GM12878 (cell line): ENCODE measurements at regions not wholly inside any gene's neighbourhood (a gene's known extent, or its start where the extent isn't known, plus 50 kb on each side); places are given as distances from the start of the nearest gene placed in this dataset.
A peak's percentile ranks its signal among the peaks of the same experiment; 100 is the strongest.

ENCODE experiments used
- CBX3 ChIP-seq: fragments of 200-600 bp; sonication (generic); IDR thresholded peaks from 2 replicates; pipeline ENCODE4 v1.6.1; 2016; ENCODE audit warnings: low read depth, borderline replicate concordance
- CREM ChIP-seq: IDR thresholded peaks from 2 replicates; pipeline ENCODE4 v1.6.1; 2014; ENCODE audit warnings: antibody characterized with exemption, low read depth
- DPF2 ChIP-seq: fragments of 450-650 bp; IDR thresholded peaks from 2 replicates; pipeline ENCODE4 v1.6.1; 2017; ENCODE audit warnings: mild to moderate bottlenecking
- FOXM1 ChIP-seq: IDR thresholded peaks from 2 replicates; pipeline ENCODE4 v1.6.1; 2012; ENCODE audit warnings: low read depth, mild to moderate bottlenecking, inconsistent platforms, low read length, moderate library complexity
- GATAD2B ChIP-seq: fragments of 450-650 bp; conservative IDR thresholded peaks from 2 replicates; pipeline ENCODE4 v1.6.1; 2017; ENCODE audit warnings: low read depth, mild to moderate bottlenecking, moderate library complexity
- HDAC2 ChIP-seq: fragments of 200-600 bp; sonication (generic); IDR thresholded peaks from 2 replicates; pipeline ENCODE4 v1.6.1; 2017
- HDGF ChIP-seq: fragments of 450-650 bp; IDR thresholded peaks from 2 replicates; pipeline ENCODE4 v1.6.1; 2016; ENCODE audit warnings: antibody characterized with exemption
- IKZF1 ChIP-seq: fragments of 450-650 bp; conservative IDR thresholded peaks from 2 replicates; pipeline ENCODE4 v1.6.1; 2017; ENCODE audit warnings: antibody characterized with exemption, mild to moderate bottlenecking
- IKZF2 ChIP-seq, 2 experiments: fragments of 450-650 bp; IDR thresholded peaks; 2 replicates each; pipeline ENCODE4 v1.6.1; 2017; ENCODE audit warnings: mild to moderate bottlenecking in 2 of 2, moderate library complexity in 2 of 2
- KDM1A ChIP-seq: fragments of 200-600 bp; sonication (generic); IDR thresholded peaks from 2 replicates; pipeline ENCODE4 v1.6.1; 2016; ENCODE audit warnings: borderline replicate concordance
- KLF5 ChIP-seq: fragments of 450-650 bp; IDR thresholded peaks from 2 replicates; pipeline ENCODE4 v1.6.1; 2014; ENCODE audit warnings: mild to moderate bottlenecking; ENCODE audit not compliant: partially characterized antibody
- MTA2 ChIP-seq: fragments of 450-650 bp; IDR thresholded peaks from 2 replicates; pipeline ENCODE4 v1.6.1; 2016; ENCODE audit warnings: low read depth, mild to moderate bottlenecking, moderate library complexity
- MTA3 ChIP-seq: IDR thresholded peaks from 2 replicates; pipeline ENCODE4 v1.6.1; 2012; ENCODE audit warnings: low read length, inconsistent platforms, borderline replicate concordance
- NR2F1 ChIP-seq: fragments of 450-650 bp; conservative IDR thresholded peaks from 2 replicates; pipeline ENCODE4 v1.6.1; 2017; ENCODE audit warnings: mild to moderate bottlenecking
- PML ChIP-seq: IDR thresholded peaks from 2 replicates; pipeline ENCODE4 v1.6.1; 2012; ENCODE audit warnings: low read length, inconsistent platforms
- POLR2AphosphoS2 ChIP-seq: IDR thresholded peaks from 2 replicates; pipeline ENCODE4 v1.6.1; 2011; ENCODE audit warnings: low read depth, mild to moderate bottlenecking, low read length, improper control_type of control experiment, moderate library complexity
- RB1 ChIP-seq: fragments of 450-650 bp; formaldehyde crosslinking; IDR thresholded peaks from 2 replicates; pipeline ENCODE4 v1.6.1; 2017; ENCODE audit warnings: mild to moderate bottlenecking, borderline replicate concordance
- RFX5 ChIP-seq: IDR thresholded peaks from 2 replicates; pipeline ENCODE4 v1.6.1; 2011; ENCODE audit warnings: low read depth, low read length, improper control_type of control experiment
- SMAD5 ChIP-seq: IDR thresholded peaks from 2 replicates; pipeline ENCODE4 v1.6.1; 2016; ENCODE audit warnings: antibody characterized with exemption, low read depth
- SMARCA5 ChIP-seq: fragments of 450-650 bp; IDR thresholded peaks from 2 replicates; pipeline ENCODE4 v1.6.1; 2017; ENCODE audit warnings: mild to moderate bottlenecking
- SUZ12 ChIP-seq: fragments of 200-600 bp; sonication (generic); IDR thresholded peaks from one replicate; pipeline ENCODE4 v1.6.1; 2018; ENCODE audit warnings: antibody characterized with exemption, mild to moderate bottlenecking; ENCODE audit not compliant: unreplicated experiment
- TCF7 ChIP-seq: IDR thresholded peaks from 2 replicates; pipeline ENCODE4 v1.6.1; 2014; ENCODE audit warnings: antibody characterized with exemption, borderline replicate concordance
- ZNF217 ChIP-seq: fragments of 450-650 bp; IDR thresholded peaks from 2 replicates; pipeline ENCODE4 v1.6.1; 2017; ENCODE audit warnings: antibody characterized with exemption, mild to moderate bottlenecking
- ZNF24 ChIP-seq: fragments of 450-650 bp; IDR thresholded peaks from 2 replicates; pipeline ENCODE4 v1.6.1; 2017; ENCODE audit warnings: antibody characterized with exemption, mild to moderate bottlenecking
- ZNF622 ChIP-seq: fragments of 450-650 bp; IDR thresholded peaks from 2 replicates; pipeline ENCODE4 v1.6.1; 2017; ENCODE audit warnings: mild to moderate bottlenecking, inconsistent platforms
- TF ChIP-seq, protein P1 (sequence below): IDR thresholded peaks from 2 replicates; pipeline ENCODE4 v1.6.1; 2012; ENCODE audit warnings: low read depth, low read length, improper control_type of control experiment
- TF ChIP-seq, protein P2 (sequence below): IDR thresholded peaks from 2 replicates; pipeline ENCODE4 v1.6.1; 2012; ENCODE audit warnings: low read length, inconsistent platforms
- TF ChIP-seq, protein P3 (sequence below): fragments of 450-650 bp; formaldehyde crosslinking; IDR thresholded peaks from 2 replicates; pipeline ENCODE4 v1.4.0; 2020; ENCODE audit warnings: mild to moderate bottlenecking, moderate library complexity
- TF ChIP-seq, protein P4 (sequence below): fragments of 450-650 bp; IDR thresholded peaks from 2 replicates; pipeline ENCODE4 v1.6.1; 2017; ENCODE audit warnings: antibody characterized with exemption, mild to moderate bottlenecking, moderate library complexity

DNA sequence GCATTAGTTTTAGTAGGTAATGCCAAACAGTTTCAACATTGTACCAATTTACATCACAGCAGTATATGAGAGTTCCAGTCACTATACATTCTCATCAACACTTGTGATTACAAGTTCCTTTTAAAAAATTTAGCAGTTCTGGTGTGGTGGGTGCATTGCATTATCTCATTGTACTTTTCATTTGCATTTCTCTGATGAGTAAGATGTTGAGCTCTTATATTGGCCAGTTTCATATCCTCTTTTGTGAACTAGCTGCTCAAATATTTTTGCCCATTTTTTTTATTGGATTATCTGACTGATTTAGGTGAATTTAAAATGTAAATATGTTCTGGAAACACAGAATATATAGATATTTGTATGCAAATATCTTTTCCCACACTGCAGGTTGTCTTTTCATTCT, 160.9 kb upstream of the NR3C1 start (continued):
- TF ChIP-seq DPF2, result peak; percentile 96
- TF ChIP-seq NR2F1, result no peak
- no peak for TF ChIP-seq SMAD5
- TF ChIP-seq RB1, result no peak
- TF ChIP-seq SMARCA5, result no peak
- no peak for TF ChIP-seq CBX3
- TF ChIP-seq PML, result no peak
- TF ChIP-seq, protein P1, sequence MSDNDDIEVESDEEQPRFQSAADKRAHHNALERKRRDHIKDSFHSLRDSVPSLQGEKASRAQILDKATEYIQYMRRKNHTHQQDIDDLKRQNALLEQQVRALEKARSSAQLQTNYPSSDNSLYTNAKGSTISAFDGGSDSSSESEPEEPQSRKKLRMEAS, result no peak
- no peak for TF ChIP-seq MTA3
- 0 out of 2 replicates have a peak, but pooled peaks have one; percentile 20 for TF ChIP-seq ZNF24
- 0 out of 2 replicates have a peak, but pooled peaks have one; percentile 25 for TF ChIP-seq IKZF1
- no peak for TF ChIP-seq GATAD2B
- TF ChIP-seq HDGF, result no peak
- TF ChIP-seq, protein P2, sequence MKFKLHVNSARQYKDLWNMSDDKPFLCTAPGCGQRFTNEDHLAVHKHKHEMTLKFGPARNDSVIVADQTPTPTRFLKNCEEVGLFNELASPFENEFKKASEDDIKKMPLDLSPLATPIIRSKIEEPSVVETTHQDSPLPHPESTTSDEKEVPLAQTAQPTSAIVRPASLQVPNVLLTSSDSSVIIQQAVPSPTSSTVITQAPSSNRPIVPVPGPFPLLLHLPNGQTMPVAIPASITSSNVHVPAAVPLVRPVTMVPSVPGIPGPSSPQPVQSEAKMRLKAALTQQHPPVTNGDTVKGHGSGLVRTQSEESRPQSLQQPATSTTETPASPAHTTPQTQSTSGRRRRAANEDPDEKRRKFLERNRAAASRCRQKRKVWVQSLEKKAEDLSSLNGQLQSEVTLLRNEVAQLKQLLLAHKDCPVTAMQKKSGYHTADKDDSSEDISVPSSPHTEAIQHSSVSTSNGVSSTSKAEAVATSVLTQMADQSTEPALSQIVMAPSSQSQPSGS, result peak; percentile 94
- no peak for TF ChIP-seq KDM1A
- TF ChIP-seq POLR2AphosphoS2, result no peak
- TF ChIP-seq KLF5, result no peak
- peak; percentile 90 for TF ChIP-seq MTA2
- no peak for TF ChIP-seq ZNF217
- TF ChIP-seq TCF7, result no peak
- no peak for TF ChIP-seq RFX5
- no peak for TF ChIP-seq SUZ12
- TF ChIP-seq, protein P3, sequence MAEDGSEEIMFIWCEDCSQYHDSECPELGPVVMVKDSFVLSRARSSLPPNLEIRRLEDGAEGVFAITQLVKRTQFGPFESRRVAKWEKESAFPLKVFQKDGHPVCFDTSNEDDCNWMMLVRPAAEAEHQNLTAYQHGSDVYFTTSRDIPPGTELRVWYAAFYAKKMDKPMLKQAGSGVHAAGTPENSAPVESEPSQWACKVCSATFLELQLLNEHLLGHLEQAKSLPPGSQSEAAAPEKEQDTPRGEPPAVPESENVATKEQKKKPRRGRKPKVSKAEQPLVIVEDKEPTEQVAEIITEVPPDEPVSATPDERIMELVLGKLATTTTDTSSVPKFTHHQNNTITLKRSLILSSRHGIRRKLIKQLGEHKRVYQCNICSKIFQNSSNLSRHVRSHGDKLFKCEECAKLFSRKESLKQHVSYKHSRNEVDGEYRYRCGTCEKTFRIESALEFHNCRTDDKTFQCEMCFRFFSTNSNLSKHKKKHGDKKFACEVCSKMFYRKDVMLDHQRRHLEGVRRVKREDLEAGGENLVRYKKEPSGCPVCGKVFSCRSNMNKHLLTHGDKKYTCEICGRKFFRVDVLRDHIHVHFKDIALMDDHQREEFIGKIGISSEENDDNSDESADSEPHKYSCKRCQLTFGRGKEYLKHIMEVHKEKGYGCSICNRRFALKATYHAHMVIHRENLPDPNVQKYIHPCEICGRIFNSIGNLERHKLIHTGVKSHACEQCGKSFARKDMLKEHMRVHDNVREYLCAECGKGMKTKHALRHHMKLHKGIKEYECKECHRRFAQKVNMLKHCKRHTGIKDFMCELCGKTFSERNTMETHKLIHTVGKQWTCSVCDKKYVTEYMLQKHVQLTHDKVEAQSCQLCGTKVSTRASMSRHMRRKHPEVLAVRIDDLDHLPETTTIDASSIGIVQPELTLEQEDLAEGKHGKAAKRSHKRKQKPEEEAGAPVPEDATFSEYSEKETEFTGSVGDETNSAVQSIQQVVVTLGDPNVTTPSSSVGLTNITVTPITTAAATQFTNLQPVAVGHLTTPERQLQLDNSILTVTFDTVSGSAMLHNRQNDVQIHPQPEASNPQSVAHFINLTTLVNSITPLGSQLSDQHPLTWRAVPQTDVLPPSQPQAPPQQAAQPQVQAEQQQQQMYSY (CRISPR knock-in tag), result no peak
- no peak for TF ChIP-seq HDAC2
- TF ChIP-seq ZNF622, result no peak
- TF ChIP-seq, protein P4, sequence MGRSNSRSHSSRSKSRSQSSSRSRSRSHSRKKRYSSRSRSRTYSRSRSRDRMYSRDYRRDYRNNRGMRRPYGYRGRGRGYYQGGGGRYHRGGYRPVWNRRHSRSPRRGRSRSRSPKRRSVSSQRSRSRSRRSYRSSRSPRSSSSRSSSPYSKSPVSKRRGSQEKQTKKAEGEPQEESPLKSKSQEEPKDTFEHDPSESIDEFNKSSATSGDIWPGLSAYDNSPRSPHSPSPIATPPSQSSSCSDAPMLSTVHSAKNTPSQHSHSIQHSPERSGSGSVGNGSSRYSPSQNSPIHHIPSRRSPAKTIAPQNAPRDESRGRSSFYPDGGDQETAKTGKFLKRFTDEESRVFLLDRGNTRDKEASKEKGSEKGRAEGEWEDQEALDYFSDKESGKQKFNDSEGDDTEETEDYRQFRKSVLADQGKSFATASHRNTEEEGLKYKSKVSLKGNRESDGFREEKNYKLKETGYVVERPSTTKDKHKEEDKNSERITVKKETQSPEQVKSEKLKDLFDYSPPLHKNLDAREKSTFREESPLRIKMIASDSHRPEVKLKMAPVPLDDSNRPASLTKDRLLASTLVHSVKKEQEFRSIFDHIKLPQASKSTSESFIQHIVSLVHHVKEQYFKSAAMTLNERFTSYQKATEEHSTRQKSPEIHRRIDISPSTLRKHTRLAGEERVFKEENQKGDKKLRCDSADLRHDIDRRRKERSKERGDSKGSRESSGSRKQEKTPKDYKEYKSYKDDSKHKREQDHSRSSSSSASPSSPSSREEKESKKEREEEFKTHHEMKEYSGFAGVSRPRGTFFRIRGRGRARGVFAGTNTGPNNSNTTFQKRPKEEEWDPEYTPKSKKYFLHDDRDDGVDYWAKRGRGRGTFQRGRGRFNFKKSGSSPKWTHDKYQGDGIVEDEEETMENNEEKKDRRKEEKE, result no peak
- TF ChIP-seq FOXM1, result peak; percentile 78; the same call in 1 of the 2 replicates
- TF ChIP-seq IKZF2 (IDR thresholded peaks at IDR 0.05), result peak; percentile 54 to 70; a peak in 3 of 4 replicates
- TF ChIP-seq CREM, result peak; percentile 71
